GM23248 (cell line): ENCODE measurements at regions not wholly inside any gene's neighbourhood (a gene's known extent, or its start where the extent isn't known, plus 50 kb on each side); places are given as distances from the start of the nearest gene placed in this dataset.
"Not testable (repeated sequence)": the region's sequence is repeated elsewhere in the genome, so short reads cannot be mapped to it uniquely, and the experiment has no call there.

Experiments used
- EZH2 ChIP-seq: fragments of 200-600 bp; sonication (generic); IDR thresholded peaks from 2 replicates; pipeline ENCODE4 v1.6.1; 2018; ENCODE audit warnings: antibody characterized with exemption, mild to moderate bottlenecking; ENCODE audit not compliant: insufficient read depth, poor library complexity, severe bottlenecking
- EZH2phosphoT487 ChIP-seq: fragments of 200-600 bp; sonication (generic); IDR thresholded peaks from 2 replicates; pipeline ENCODE4 v1.6.1; 2018; ENCODE audit warnings: antibody characterized with exemption, moderate library complexity, mild to moderate bottlenecking, low read depth; ENCODE audit not compliant: insufficient read depth

- not testable (repeated sequence) for TF ChIP-seq EZH2, EZH2phosphoT487
Observed at GRCh38 chr11:19612025-19612424, 100.6 kb upstream of the NAV2 start.
